ELR (cell line): ENCODE measurements at regions not wholly inside any gene's neighbourhood (a gene's known extent, or its start where the extent isn't known, plus 50 kb on each side); places are given as distances from the start of the nearest gene placed in this dataset.

Source experiments
- DNase-seq: peaks from one replicate; pipeline ENCODE4 v3.0.0-alpha.2; 2015; ENCODE audit warnings: low read depth

DNA sequence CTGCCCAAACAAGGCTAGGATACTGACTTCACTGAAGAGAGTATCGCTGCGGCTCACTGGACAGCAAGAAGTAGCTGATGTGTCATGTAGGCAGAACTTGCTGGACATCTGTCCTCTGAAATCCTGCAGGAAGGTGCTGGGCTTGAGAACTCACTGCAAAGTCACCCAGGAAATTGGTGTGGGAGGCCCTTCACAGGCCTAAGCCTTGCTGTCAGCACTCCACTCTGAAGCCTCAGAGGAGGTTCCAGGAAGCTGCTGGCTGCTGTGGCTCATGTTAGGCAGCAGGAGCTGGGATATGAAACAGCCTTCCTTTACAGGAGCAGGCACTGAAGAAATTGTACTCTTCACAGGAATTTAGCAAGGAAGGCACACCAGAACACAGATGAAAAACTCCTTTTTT is 88.3 kb upstream of the CCDC68 start:
- DNase-seq = peak; percentile 51

GRCh38 chr18:55041366-55041765 is 82.1 kb upstream of the CCDC68 start:
- no peak for DNase-seq

DNA sequence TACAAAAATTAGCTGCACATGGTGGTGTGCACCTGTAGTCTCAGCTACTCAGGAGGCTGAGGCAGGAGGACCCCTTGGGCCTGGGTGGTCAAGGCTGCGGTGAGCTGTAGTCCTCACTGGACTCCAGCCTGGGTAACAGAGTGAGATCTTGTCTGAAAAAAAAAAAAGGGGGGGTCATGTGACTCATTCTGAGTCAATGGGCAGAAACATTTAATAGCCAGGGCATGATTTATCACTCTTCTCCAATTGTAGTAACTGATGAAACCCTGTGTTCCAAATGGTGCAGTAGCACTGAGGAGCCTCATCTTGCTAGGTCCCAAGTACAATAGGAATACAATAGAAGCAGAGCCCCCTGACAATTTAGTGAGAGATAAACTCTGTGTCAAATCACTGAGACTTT is 78.9 kb upstream of the CCDC68 start:
- peak; percentile 80 for DNase-seq

DNA sequence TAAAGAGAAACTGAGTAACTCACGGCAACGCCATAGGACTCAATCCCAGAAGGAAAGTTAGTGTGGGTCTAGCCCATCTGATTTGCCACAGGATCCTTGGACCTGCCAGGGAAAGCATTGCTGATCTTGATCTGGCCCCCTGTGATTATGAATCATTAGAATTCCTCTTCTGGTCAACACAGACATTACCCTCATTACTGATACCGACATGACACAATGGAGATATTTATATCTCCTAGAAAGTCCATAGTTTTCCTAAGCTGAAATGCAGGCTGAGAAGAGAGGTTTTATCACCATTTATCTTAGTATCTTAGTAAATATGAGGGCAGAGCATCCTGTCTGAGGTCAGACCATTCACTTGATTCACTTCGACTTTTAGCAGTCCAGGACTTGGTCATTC is 75.5 kb upstream of the CCDC68 start:
- peak; percentile 31 for DNase-seq

DNA sequence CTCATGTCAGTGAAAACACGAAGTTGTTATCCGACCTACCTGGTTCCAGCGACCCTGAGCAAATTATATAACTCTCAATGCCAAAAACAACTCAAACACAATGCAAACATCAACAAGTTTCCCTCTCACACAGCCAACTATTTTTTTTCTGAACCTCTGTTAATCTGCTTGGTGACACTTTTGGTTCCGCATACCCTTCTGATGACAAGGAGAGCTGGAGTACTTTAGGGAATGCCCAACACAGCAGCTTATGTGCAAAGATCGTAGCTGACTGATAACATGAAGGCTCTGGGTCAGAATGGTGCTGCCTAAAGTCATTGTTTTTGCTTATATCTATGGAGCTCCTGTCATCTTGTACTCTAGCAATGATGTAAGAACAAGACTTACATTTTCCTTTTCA is 72.7 kb upstream of the CCDC68 start:
- DNase-seq = no peak

GRCh38 chr18:55031576-55031975 is 72.3 kb upstream of the CCDC68 start:
- DNase-seq = no peak

- no peak for DNase-seq
Observed at GRCh38 chr18:55031164-55031563, 71.9 kb upstream of the CCDC68 start.

GRCh38 chr18:55024564-55024963 is 65.3 kb upstream of the CCDC68 start:
- peak; percentile 24 for DNase-seq

DNA sequence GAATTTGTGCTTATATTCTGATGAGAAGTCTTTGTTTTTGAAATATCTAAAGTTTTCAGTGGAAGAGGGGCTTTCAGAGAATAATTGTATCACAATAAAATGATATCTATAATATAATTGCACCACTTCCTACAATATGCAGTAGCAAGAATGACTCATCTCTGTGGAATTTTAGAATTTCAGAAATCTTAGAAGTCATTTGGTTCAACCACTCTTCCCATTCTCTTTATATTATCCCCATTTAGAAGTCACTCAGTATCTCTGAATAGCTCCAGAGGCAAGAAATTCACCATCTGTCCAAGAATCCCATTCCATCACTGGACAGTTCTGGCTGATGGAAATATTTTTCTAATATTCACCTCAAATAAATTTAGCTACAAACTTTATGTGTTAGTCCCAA is 59.3 kb upstream of the CCDC68 start:
- DNase-seq = peak; percentile 94

- no peak for DNase-seq
Observed at GRCh38 chr18:55014095-55014494, 54.8 kb upstream of the CCDC68 start.

GRCh38 chr18:55013685-55014084 is 54.4 kb upstream of the CCDC68 start:
- DNase-seq = no peak

- no peak for DNase-seq
Observed at GRCh38 chr18:55013086-55013485, 53.8 kb upstream of the CCDC68 start.

DNA sequence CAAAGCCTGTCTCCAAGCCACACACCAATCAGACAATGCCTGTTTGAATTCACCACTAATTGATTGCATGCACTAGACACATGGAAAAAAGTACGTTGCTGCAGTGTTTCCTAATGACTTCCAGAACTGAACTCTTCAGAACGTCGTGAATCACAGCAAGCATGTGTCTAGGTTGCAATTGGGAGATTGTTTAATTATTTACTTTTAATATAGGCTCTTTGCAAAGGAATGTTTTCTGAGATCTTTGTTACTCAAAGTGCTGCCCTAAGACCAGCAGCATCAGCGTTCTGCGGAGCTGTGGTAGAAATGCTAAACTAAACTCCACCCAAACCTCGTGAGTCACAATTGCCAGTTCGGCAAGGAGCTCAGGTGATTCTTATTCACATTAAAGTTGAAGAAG is 52.7 kb upstream of the CCDC68 start:
- peak; percentile 39 for DNase-seq
